ENCODE measurements at regions not wholly inside any gene's neighbourhood (a gene's known extent, or its start where the extent isn't known, plus 50 kb on each side); places are given as distances from the start of the nearest gene placed in this dataset.
"Not testable (repeated sequence)": the region's sequence is repeated elsewhere in the genome, so short reads cannot be mapped to it uniquely, and the experiment has no call there.

GRCh38 chr7:128564123-128564700, 87.7 kb downstream of the METTL2B start:
- H3K36me3 Mint-ChIP-seq (ENCODE audit: insufficient read depth in 1 of 3, low read depth in 3 of 3), result peaks cover 4 to 20% (median 19%) of the 10 kb centered on the region in 3 experiments
- not testable (repeated sequence) for H3K14ac ChIP-seq (ENCODE audit: insufficient read depth, low read length); H3K56ac ChIP-seq (ENCODE audit: insufficient read length, low read depth, low read length); H4K5ac ChIP-seq (ENCODE audit: insufficient read length, low read depth, low read length); H3K18ac ChIP-seq (ENCODE audit: insufficient read length, low read depth, low read length); H3K79me1 ChIP-seq (ENCODE audit: insufficient read depth, low read depth, low read length, poor library complexity, severe bottlenecking); H2BK20ac ChIP-seq (ENCODE audit: low read depth, low read length, poor library complexity, severe bottlenecking); H3K27me3 Mint-ChIP-seq (ENCODE audit: low read depth); H2BK120ac ChIP-seq (ENCODE audit: low read depth, low read length, poor library complexity, severe bottlenecking); H2BK5ac ChIP-seq (ENCODE audit: insufficient read length, low read length); H2AFZ ChIP-seq (ENCODE audit: low read length); H3K4me1 ChIP-seq (ENCODE audit: insufficient read depth, low read length); H3K9ac ChIP-seq (ENCODE audit: extremely low read depth, insufficient read length, low read length); H3K23ac ChIP-seq (ENCODE audit: insufficient read length, low read depth, low read length); H3K27ac Mint-ChIP-seq; H4K20me1 ChIP-seq (ENCODE audit: control insufficient read depth, insufficient read depth, insufficient read length); H3K79me2 ChIP-seq (ENCODE audit: insufficient read depth, low read length); H3K27me3 ChIP-seq (ENCODE audit: insufficient read depth, low read length); H3K4ac ChIP-seq (ENCODE audit: low read depth, low read length); DNase-seq; H3K9me3 Mint-ChIP-seq; H2AK5ac ChIP-seq (ENCODE audit: insufficient read length, low read length); H3K27ac ChIP-seq (ENCODE audit: insufficient read length, low read depth, low read length); H3K4me3 Mint-ChIP-seq; H3T11ph ChIP-seq (ENCODE audit: low read length); H4K8ac ChIP-seq (replicated peaks; ENCODE audit: insufficient read length, low read depth, low read length); H2BK15ac ChIP-seq (ENCODE audit: low read depth, low read length); H3K4me1 Mint-ChIP-seq; H3K4me2 ChIP-seq (ENCODE audit: insufficient read depth, insufficient read length, low read length); H2BK12ac ChIP-seq (ENCODE audit: insufficient read length, low read depth, low read length); H3K23me2 ChIP-seq (ENCODE audit: insufficient read length, low read depth, low read length, poor library complexity, severe bottlenecking); H4K91ac ChIP-seq (ENCODE audit: insufficient read length, low read depth, low read length); H3K9me3 ChIP-seq (ENCODE audit: control insufficient read depth, low read depth, low read length)
- WGBS (ENCODE audit: extremely low coverage, insufficient read length, low lambda C conversion rate), result no CpG with 5 or more reads among the region's 2 CpGs

GRCh38 chr7:128564932-128565864, 88.7 kb downstream of the METTL2B start:
- not testable (repeated sequence) for H3K79me2 ChIP-seq (ENCODE audit: insufficient read depth, low read length); H2BK12ac ChIP-seq (ENCODE audit: insufficient read length, low read depth, low read length)
- peaks cover 6 to 27% (median 20%) of the 10 kb centered on the region in 3 experiments for H3K36me3 Mint-ChIP-seq (ENCODE audit: insufficient read depth in 1 of 3, low read depth in 3 of 3)

More at GRCh38 chr7:128564932-128565864, 88.7 kb downstream of the METTL2B start:
- H3K4me1 ChIP-seq (ENCODE audit: insufficient read depth, low read length); DNase-seq; H2AFZ ChIP-seq (ENCODE audit: low read length); H2BK5ac ChIP-seq (ENCODE audit: insufficient read length, low read length); H3K4me2 ChIP-seq (ENCODE audit: insufficient read depth, insufficient read length, low read length); H2BK120ac ChIP-seq (ENCODE audit: low read depth, low read length, poor library complexity, severe bottlenecking); H3K56ac ChIP-seq (ENCODE audit: insufficient read length, low read depth, low read length); H3K18ac ChIP-seq (ENCODE audit: insufficient read length, low read depth, low read length); H3K23ac ChIP-seq (ENCODE audit: insufficient read length, low read depth, low read length); H3K4ac ChIP-seq (ENCODE audit: low read depth, low read length); H3K14ac ChIP-seq (ENCODE audit: insufficient read depth, low read length); H3K4me3 Mint-ChIP-seq; H4K5ac ChIP-seq (ENCODE audit: insufficient read length, low read depth, low read length); H3K9me3 ChIP-seq (ENCODE audit: control insufficient read depth, low read depth, low read length); H3K27me3 Mint-ChIP-seq (ENCODE audit: low read depth); H3K4me1 Mint-ChIP-seq; H2AK5ac ChIP-seq (ENCODE audit: insufficient read length, low read length); H2BK20ac ChIP-seq (ENCODE audit: low read depth, low read length, poor library complexity, severe bottlenecking); H2BK15ac ChIP-seq (ENCODE audit: low read depth, low read length); H3K27me3 ChIP-seq (ENCODE audit: insufficient read depth, low read length); H4K8ac ChIP-seq (replicated peaks; ENCODE audit: insufficient read length, low read depth, low read length); H4K91ac ChIP-seq (ENCODE audit: insufficient read length, low read depth, low read length); H3K9ac ChIP-seq (ENCODE audit: extremely low read depth, insufficient read length, low read length); H3K27ac Mint-ChIP-seq; H4K20me1 ChIP-seq (ENCODE audit: control insufficient read depth, insufficient read depth, insufficient read length); H3K23me2 ChIP-seq (ENCODE audit: insufficient read length, low read depth, low read length, poor library complexity, severe bottlenecking); H3K27ac ChIP-seq (ENCODE audit: insufficient read length, low read depth, low read length); H3K9me3 Mint-ChIP-seq; H3T11ph ChIP-seq (ENCODE audit: low read length); H3K79me1 ChIP-seq (ENCODE audit: insufficient read depth, low read depth, low read length, poor library complexity, severe bottlenecking): not testable (repeated sequence)
- WGBS (ENCODE audit: extremely low coverage, insufficient read length, low lambda C conversion rate), result no CpG with 5 or more reads among the region's 4 CpGs
